GM21526 (cell line): ENCODE measurements at regions not wholly inside any gene's neighbourhood (a gene's known extent, or its start where the extent isn't known, plus 50 kb on each side); places are given as distances from the start of the nearest gene placed in this dataset.

Experiments
- ATAC-seq: cut with Tn5 transposase; IDR thresholded peaks from one replicate; pipeline ENCODE4 v1.9.1; 2021; ENCODE audit warnings: moderate library complexity; ENCODE audit not compliant: unreplicated experiment, low FRiP score

DNA sequence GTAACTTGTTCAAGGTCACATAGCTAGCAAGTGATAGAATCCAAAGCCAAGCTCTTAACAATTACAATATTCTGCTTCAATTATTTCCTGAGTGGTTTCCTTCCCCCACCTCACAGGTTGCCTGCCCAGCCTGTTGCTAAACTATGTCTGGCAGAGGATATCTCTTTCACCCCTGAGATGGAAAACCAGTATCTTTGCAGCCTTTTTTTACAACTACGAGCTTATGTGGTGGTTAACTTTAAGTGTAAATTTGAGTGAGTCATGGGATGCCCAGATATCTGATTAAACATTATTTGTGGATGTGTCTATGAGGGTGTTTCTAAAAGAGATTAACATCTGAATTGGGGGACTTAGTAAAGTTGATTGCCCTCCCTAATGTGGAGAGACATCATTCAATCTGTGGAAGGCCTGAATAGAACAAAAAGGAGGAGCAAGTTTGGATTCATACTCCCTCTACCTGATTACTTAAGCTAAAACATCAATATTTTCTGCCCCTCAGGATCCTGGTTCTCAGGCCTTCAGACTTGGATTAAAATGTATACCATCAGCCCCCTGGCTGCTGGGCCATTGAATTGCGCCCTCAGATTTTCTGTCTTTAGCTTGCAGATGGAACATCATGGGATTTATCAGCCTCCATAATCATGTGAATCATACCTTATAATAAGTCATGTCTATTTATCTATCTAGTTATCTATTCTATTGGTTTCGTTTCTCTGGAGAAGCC is 911.9 kb downstream of the METTL15 start:
- ATAC-seq: no peak

- ATAC-seq: no peak
Observed at GRCh38 chr11:29018631-29019030, 910.4 kb downstream of the METTL15 start.

DNA sequence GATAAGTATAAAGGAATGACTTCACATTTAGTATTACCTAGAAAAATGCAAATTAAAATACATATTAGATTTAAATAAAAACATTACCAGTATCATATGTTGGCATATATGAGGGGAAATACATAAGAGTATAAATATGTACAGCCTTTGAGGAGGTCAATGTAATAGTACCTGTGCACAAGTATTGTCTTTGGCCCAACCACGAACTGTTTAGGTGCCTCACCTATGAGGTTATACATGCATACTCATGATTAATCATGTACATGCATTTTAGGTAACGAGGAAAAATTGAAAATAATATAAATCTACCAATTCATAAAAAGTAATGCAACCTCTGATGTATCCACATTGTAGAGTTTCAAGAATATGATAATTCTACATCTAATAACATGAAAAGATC is 909.8 kb downstream of the METTL15 start:
- no peak for ATAC-seq

DNA sequence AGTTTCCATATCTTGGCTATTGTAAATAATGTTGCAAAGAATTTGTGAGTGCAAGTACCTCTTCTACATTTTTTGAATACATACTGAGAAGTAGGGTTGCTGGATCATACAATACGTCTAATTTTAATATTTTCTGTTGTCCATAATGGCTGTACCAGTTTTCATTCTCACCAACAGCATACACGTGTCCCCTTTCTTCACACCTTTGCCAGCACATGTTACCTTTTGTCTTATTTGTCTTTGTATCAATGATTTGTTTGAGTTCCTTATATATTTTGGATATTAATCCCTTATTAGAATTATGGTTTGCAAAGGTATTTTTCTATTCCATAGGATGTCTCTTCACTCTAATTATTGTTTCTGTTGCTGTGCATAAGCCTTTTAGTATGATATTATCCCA is 904.3 kb downstream of the METTL15 start:
- no peak for ATAC-seq

DNA sequence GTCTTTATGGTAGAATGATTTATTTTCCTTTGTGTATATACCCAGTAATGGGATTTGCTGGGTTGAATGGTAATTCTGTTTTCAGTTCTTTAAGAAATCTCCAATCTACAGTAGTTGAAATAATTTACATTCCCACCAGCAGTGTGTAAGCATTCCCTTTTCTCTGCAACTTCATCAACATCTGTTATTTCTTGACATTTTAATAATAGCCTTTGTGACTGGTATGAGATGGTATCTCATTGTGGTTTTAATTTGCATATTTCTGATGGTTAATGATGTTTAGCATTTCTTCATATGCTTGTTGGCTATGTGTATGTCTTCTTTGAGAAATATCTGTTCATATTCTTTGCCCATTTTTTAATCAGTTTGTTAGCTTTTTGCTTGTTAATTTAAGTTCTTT is 901.2 kb downstream of the METTL15 start:
- no peak for ATAC-seq

DNA sequence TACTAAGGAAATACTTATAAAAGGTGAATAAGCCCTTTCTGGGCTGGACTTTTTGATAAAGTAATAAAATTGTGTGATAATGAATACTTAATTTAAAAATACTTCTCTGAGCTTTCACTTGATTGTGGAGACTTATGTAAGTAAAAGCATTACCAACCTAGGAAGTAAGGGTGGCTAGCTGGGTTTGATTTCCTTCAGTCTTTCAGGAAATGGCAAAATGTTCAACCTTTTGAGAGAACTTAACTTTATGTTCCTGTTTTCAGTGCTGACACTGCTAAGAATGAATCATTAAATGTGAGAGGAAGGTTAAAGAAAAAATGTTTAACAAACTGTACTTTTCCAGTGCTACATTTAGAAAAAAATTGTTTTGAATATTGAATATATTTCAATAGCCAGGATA is 900.3 kb downstream of the METTL15 start:
- ATAC-seq: no peak

DNA sequence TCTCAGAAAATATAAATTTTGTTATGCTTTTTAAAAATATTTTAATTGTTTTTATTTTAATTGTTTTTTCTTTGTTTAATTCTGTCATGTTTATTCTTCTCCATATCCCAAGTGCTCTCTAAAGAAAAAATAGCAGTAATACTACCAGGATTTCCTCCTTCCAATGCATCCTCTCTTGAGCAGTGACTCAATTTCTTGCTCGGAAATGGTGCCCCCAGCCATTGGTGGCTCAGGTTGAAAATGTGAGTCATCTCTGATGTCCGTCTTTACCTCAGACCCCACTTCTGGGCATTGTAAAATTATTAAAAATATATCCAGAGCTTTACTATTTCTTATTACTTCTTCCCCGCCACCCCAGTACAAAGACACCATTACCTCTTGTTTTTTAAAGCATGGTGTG is 898.5 kb downstream of the METTL15 start:
- ATAC-seq: no peak

- no peak for ATAC-seq
Observed at GRCh38 chr11:29005401-29005980, 897.3 kb downstream of the METTL15 start.

DNA sequence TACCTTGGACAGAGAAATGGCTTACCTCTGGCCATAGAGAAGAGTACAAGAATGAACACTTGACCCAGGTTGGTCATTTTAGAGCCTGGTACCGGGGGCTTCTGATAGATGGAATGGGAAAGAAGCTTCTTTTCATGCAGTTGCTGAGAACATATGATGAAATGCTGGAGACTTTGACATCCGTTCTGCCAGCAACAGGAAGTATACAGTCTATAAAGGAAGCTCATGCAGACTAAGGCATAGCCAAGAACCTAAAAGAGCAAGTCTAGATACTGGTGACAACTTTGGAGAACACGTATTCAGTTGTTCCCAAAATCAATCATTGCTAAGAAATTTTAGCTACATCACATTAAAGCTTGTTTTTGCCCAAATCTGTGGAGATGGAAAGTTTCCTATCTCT is 894.6 kb downstream of the METTL15 start:
- no peak for ATAC-seq

DNA sequence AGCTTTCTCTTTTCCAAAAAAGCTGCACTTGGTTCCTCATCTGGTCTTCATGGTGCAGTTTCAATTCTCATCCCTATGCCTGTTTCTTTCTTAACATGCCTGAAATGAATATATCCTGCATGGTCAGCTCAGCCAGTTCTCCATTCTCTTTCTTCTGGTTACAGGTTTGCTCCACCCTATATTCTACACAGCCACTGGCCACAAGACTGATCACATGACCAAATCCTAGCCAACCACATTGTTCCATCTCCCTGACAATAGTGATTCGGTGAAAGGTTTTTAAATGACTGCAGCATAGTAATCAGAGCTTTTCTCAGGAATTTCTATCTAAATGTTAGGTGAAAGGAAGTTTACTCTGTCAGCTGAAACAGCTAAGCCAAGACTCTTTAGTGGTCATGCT is 891.4 kb downstream of the METTL15 start:
- no peak for ATAC-seq

DNA sequence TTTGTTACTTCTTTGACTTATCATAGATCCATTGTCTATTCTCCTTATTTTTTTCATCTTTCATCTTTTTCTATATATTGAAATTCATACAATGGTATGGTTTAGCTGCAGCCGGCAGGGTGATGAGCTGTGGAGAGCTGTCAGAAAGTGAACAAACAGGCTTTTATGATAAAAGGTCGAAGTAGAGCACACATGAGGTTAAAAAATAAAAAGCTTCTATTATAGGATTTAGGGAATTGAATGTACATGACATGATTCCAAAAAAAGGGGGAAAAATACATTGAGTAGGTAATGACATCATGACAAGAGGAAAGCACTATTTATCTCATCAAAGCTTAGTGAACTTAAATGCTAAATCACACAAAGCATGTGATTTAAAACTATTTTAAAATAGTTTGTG is 884.8 kb downstream of the METTL15 start:
- no peak for ATAC-seq

- no peak for ATAC-seq
Observed at GRCh38 chr11:28984231-28984630, 876.0 kb downstream of the METTL15 start.

GRCh38 chr11:28983780-28984179 is 875.6 kb downstream of the METTL15 start:
- ATAC-seq: no peak

- no peak for ATAC-seq
Observed at GRCh38 chr11:28981381-28981780, 873.2 kb downstream of the METTL15 start.

- ATAC-seq: no peak
Observed at GRCh38 chr11:28976801-28977145, 868.6 kb downstream of the METTL15 start.

- no peak for ATAC-seq
Observed at GRCh38 chr11:28976012-28976800, 868.0 kb downstream of the METTL15 start.

DNA sequence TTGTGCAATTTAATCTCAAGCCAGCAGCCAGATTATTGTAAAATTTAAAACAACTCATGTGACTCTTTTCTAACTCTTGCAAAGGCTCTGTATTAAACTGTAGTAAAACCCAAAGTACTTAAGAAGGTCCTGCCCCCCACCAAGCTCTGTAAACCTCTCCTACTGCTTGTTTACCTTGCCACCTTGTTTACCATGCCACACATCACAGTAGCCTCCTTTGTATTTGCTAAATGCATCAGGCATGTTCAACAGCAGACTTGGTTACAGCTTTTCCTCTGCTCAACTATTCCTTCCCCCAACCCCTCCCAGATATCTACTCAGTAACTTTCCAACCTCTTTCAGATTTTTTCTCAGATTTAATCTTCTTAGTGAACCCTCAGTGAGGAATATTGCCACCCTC is 861.6 kb downstream of the METTL15 start:
- no peak for ATAC-seq

- ATAC-seq: no peak
Observed at GRCh38 chr11:28966951-28967350, 858.8 kb downstream of the METTL15 start.

DNA sequence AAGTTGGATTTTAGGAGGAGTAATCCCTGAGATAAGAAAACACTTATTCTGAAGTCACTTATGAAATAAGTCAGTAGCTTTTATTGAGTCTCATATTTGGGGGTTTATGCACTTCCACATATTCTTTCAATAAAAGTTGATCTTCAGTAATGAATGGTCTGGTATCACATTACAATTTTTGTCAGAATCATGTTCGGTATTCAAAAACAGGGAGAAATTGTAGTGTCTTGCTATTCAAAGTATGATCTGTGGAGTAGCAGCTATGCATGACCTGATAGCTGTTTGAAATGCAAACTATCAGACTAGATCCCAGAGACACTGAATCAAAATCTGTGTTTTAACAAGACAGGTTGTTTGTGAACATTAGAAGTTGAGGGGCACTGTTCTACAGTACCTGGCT is 857.6 kb downstream of the METTL15 start:
- ATAC-seq: no peak

GRCh38 chr11:28964811-28965210 is 856.6 kb downstream of the METTL15 start:
- no peak for ATAC-seq

GRCh38 chr11:28963187-28963586 is 855.0 kb downstream of the METTL15 start:
- no peak for ATAC-seq

DNA sequence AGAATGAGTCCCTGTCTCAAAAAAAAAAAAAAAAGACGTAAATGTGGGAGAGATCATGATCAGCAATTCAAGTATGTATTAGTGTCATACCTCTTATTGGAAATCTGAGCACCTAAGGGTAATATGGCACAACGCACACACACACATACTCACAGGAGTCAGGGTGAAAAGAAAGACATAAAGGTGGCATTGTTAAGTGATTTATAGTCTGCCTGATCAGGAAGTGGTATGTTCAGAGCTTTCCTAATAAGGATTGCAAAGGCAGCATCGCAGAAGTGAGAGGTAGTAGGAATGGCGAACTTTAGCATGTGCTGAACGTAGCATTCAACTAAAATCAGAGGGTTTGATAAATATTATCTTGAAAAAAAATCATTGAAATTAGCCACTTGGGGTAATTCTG is 854.3 kb downstream of the METTL15 start:
- ATAC-seq: no peak
